Right lobe of liver (tissue), 4 donors: ENCODE measurements at regions not wholly inside any gene's neighbourhood (a gene's known extent, or its start where the extent isn't known, plus 50 kb on each side); places are given as distances from the start of the nearest gene placed in this dataset.

Experiments used
- CTCF ChIP-seq, 4 donors: fragments of 200-600 bp in 3 of 4; fragments of 450-650 bp in 1 of 4; IDR thresholded peaks; one replicate each; pipeline versions ENCODE4 v1.5.1 to v1.8.0; 2016 to 2022; ENCODE audit warnings: antibody characterized with exemption in 4 of 4, mild to moderate bottlenecking in 2 of 4
- POLR2A ChIP-seq: fragments of 450-650 bp; IDR thresholded peaks from one replicate; pipeline ENCODE4 v1.6.1; 2017; ENCODE audit warnings: antibody characterized with exemption, mild to moderate bottlenecking
- donor health status: DM: no; HTN: no; CAD: no.
- donor health status: DM: no; HTN: no; CAD: no.
- donor health status: DM: no; HTN: yes; CAD: no.

DNA sequence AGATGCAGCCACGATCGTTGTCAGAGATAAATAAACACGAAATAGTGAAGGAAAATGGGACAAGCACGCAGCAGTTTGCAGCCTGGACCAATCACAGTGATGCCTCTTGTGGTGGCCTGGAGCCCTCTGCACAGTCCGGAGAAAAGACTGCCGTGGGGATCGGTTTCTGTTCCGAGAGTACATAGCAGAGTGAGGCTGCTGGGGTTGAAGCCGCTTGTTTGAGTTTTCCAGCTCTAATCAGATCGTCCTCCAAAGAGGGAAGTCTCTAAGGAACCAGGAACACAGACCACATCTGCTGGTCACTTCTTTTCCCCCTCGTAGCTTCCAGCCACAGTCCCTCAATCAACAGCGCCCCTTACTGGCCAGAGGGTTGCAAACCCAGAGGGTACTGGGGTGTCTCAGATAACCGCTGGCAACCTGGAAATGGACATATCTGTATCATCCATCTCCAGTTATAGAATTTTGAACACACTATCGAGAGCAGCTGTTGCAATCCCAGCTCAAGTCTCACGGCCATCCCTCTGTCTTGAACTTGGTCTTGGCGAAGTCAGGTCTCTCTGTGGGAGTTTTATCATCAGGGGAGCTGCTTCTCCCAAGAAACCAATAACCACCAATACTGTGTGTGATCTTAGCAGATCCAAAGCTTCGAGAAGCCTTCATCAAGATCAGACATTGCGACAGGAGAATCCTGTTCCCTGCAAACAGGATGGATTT is 57.4 kb downstream of the OLIG1 start:
- TF ChIP-seq CTCF (IDR thresholded peaks at IDR 0.05): peak; percentile 64 to 86 (median 69)
- TF ChIP-seq POLR2A: no peak
